GM21528 (cell line): ENCODE measurements at regions not wholly inside any gene's neighbourhood (a gene's known extent, or its start where the extent isn't known, plus 50 kb on each side); places are given as distances from the start of the nearest gene placed in this dataset.
"Not testable (repeated sequence)": the region's sequence is repeated elsewhere in the genome, so short reads cannot be mapped to it uniquely, and the experiment has no call there.

Experiments
- ATAC-seq: cut with Tn5 transposase; IDR thresholded peaks from one replicate; pipeline ENCODE4 v1.9.1; 2021; ENCODE audit warnings: mild to moderate bottlenecking, moderate library complexity; ENCODE audit not compliant: unreplicated experiment, low FRiP score

DNA sequence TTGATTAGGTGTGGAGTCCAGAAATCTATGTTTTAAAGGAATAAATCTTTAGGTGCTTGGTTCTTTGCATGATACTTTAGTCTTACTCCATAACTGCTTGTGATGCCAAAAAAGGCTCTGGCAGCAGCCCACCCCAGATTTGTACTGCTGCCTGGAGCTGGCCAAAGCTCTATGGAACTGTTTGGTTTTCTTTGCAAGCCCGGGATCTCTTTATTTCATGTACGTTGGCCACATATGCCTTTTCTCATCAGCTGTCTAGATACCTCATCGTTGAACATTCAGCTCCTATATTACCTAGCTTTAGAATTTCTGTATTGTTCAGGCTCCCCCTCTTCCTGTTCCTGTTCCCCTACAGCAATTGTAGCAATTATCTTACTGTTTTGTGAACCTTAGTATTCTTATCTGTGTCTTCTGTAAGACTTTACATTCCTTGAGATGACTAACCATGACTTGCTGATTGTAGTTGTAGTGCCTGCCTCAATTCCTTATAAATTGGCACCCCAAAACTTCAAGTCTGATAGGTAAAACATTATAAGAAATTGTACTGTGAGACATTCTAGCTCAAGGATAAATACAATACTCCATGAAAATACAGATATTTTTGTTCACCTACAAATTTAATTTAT, 199.4 kb upstream of the GPRIN3 start:
- no peak for ATAC-seq

- ATAC-seq: no peak
Measured at GRCh38 chr4:89502581-89502980, 195.0 kb upstream of the GPRIN3 start.

DNA sequence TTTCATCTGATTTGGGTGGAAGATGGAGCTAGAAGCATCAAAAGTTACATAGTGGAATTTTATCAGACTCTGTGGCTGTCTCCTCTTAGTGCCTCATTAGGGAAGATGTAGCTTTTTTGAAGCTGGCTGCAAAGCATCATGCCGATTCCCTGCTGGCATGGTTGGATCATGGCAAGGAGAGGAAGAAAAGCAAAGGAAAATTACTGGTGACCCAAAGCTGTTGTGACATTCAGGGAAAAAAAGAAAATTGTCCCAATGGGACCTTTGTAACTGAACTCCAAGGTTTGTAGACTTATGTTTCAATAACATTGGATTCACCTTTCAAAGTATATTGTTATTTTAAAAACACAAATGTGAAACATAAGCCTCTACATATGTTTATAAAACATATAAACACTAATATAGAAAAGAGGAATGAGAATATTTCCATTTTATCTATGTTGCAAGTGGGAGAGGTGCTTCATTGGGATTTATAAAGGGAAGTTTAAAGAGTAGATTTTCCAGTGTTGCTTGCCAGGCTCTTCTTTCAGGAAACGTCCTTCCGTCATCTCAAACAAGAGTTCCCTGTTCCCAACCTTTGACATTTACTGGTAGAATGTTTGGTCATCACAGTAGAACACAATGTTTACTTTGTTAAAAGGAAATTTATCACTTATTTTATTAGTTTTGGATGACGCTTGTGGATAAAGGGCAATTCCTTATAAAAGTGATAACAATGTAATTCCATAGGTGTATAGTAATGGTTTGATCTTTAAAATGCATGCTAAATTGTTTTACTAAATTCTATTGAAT, 190.1 kb upstream of the GPRIN3 start:
- ATAC-seq: no peak

GRCh38 chr4:89496851-89497250, 189.3 kb upstream of the GPRIN3 start:
- no peak for ATAC-seq

DNA sequence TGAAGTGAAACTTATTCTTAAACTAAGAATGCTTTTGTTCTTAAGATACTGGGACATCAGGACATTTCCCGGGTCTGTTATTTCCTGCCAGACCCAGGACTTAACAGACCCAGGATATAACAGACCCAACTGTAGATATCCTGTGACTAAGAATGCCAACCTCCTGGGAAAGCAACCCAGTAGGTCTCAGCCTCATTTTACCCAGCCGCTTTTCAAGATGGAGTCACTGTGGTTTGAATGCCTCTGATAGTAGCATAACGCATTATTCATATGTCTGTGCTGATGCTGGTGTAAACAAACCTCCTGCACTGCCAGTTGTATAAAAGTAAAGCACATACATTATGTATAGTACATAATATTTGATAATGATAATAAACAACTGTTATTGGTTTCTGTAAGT, 185.8 kb upstream of the GPRIN3 start:
- ATAC-seq: no peak

DNA sequence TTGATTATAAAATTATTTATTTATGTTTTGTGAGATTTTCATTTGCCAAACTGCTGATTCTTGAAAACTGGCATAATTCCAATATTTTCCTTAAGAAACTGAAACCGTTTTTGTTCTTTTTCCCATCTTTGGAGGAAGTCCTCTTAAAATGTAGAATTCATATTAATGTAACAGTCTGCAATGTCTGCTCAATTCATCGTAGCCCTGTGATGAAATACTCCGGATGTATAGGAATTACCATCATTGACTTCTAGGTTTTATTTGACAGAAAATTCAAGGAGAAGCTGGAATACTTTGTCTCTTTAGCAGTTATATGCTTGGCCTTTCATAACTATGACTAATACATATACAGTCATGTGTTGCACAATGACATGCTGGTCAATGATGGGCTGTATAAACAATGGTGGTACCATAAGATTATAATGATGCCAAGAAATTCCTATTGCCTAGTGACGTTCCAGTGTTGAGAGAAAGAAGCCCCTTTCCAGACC, 185.0 kb upstream of the GPRIN3 start:
- no peak for ATAC-seq

DNA sequence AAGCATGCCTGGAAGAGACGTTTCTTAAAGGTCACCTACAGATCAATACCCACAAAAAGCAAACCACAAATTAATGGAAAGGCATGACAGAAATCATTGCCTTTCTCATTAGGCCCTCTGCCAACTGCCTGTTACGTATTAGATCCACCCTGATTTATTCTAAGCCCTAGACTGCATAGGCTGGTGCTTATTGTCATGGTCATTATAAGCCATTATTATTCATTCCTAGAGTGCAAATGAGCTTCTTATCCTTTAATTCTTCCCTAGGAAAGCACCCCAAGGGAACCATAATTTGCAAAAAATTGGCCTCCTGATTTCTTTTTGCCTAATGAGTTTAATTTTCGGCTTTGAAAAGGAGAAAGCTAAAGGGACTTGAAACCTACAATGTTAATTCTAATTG, 184.2 kb upstream of the GPRIN3 start:
- ATAC-seq: no peak

DNA sequence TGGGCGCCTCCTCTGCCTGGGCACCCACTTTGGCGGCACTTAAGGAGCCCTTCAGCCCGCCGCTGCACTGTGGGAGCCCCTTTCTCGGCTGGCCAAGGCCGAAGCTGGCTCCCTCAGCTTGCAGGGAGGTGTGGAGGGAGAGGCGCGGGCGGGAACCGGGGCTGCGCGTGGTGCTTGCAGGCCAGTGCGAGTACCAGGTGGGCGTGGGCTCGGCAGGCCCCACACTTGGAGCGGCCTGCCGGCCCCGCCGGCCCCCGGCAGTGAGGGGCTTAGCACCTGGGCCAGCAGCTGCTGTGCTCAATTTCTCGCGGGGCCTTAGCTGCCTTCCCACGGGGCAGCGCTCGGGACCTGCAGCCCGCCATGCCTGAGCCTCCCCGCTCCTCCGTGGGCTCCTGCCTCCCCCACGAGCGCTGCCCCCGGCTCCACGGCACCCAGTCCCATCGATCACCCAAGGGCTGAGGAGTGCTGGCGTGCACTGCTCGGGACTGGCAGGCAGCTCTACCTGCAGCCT, 182.4 kb upstream of the GPRIN3 start:
- not testable (repeated sequence) for ATAC-seq

- no peak for ATAC-seq
Measured at GRCh38 chr4:89489338-89489771, 181.8 kb upstream of the GPRIN3 start.

DNA sequence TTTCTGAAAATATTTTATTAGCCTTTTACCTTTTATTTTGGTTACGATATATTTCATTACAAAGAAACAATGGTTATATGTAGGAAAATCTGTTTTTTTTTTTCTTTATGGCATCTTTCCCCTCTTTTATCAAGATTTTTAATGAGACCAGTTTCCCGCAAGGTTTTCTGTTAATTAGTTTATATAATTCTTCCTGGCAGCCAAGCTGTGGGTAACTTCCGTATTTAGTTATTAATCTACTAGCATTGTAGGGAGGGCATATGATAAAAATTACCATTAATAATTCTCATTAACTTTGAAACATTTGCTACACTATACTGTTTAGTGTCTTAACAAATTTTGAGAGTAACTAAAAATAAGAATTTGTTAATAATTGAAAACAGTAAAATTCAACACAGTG, 181.1 kb upstream of the GPRIN3 start:
- ATAC-seq: no peak

DNA sequence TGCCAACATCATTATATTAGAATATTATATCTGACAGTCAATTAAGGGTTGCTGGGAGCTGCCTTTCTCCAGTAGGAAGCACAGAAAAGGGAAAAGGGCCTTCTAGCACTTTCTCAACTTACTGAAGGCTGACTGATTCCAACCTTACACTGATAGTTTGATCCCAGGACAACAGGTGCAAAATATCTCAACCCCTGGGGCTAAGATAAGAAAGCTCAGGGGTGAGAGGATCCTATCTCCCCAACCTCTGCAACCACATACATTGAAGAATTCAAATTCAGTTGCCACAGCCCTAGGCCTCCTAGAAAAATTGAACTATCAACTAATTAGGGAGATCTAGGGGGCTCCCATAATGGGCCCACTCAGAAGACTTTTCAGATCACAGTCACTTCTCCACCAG, 179.1 kb upstream of the GPRIN3 start:
- ATAC-seq: no peak

DNA sequence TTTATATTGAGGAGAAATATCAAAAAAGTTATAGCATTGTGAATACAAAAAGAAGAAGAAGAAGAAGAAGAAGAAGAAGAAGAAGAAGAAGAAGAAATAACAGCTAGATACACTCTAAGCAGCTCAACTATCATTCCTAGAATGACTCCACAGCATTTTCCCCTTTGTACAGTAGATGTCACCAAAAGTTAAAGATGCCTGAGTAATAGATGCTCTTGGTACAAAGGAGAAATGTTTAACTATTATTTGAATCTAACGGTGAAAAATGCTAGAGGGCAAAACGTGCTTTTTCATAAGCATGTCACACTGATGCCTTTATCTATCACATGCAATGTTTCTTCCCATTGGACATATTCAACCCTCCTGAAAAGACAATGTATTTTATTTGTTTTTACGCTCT, 178.4 kb upstream of the GPRIN3 start:
- ATAC-seq: no peak

DNA sequence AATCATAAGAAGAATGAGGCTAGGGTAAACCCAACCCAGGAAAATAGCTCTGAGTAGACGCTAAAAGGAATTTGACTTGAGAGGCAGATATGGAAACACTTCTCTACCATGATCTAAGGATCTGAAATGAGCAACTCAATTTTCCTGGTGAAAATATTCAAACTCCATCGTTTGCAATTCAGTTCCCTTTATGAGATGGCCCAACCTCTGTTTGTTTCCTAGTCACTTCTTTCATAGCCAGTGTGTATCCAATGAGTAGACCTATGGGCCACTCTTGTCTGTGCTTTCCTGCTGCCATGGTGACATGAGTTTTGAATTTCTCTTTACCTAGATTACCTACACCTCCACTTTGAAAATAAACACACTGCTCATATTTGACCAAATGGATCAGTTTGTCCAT, 176.2 kb upstream of the GPRIN3 start:
- ATAC-seq: no peak

DNA sequence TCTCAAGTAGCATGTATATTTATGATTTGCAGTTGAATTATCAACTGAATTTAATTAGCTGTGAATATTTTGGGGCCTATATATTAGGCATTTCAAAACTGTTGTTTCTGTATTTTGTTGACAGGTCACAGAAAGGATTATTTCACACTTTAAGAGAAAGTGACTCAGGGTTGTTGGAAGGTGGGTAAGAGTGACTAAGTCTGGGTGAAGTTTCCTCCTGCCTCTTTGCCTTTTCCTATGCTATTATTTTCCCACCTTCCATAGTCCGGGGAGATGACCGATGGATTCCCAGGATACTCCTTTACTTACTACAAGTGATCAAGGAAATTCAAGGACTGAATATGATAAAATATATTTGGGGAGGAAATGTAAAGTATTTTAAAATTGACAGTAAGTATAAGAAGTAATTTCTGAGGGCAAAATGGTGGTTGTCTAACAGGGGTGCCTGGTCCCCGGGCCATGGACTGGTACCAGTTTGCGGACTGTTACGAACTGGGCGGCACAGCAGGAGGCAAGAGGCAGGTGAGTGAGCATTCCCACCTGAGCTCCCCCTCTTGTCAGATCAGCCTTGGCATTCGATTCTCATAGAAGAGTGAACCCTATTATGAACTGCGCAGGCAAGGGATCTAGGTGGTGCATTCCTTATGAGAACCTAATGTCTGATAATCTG, 175.5 kb upstream of the GPRIN3 start:
- ATAC-seq: no peak

DNA sequence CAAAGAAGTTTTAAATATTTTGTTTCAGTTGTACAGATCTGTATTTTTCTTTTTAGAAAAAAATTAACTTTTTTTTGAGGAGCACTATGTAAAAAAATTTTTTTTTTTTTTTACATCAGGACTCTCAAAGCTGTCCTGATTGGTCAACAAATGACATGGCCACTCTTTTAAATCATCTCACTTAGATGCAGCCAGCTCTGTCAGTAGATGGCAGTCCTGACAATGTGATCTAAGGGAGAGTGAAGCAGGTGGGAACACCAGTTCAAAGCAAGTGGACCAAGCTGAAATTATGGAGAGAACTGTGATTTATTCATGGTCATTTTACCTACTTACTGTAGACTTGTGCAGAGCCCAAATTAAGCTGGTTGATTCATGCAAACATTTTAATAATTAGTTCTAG, 174.7 kb upstream of the GPRIN3 start:
- peak; percentile 84 for ATAC-seq

- peak; percentile 90 for ATAC-seq
Measured at GRCh38 chr4:89469930-89470375, 162.4 kb upstream of the GPRIN3 start.

DNA sequence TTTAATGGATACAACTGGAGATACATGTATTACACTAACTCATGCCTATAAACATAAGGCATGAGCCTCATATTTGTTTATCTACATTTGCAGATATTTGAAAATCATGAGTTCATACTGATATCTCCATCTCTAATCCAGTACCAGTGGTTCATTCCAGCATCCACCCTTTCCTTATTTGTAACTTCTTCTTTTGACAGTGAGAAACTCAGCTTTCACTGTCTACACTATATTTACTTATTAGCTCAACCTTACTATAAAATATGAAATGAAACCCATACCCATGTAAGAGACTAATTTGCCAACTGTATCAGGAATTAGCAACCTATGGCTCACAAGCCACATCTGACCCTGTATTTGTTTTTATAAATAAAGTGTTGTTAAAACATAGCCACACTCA, 161.9 kb upstream of the GPRIN3 start:
- ATAC-seq: peak; percentile 7

DNA sequence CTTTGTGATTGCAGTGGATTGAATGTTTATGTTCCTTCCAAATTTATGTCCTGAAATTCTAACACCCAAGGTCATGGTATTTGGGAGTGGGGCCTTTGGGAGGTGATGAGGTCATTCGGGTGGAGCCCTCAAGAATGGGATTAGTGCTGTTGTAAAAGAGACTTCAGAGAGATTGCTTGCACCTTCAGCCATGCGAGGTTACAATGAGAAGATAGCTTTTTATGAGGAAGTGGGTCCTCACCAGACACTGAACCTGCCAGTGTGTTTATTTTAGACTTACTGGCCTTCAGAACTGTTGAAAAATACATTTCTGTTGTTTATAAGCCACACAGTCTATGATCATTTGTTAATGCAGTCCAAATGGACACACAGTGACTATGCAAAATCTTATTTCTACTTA, 161.0 kb upstream of the GPRIN3 start:
- no peak for ATAC-seq

- no peak for ATAC-seq
Measured at GRCh38 chr4:89463341-89463740, 155.7 kb upstream of the GPRIN3 start.

GRCh38 chr4:89447543-89447942, 139.9 kb upstream of the GPRIN3 start:
- no peak for ATAC-seq

DNA sequence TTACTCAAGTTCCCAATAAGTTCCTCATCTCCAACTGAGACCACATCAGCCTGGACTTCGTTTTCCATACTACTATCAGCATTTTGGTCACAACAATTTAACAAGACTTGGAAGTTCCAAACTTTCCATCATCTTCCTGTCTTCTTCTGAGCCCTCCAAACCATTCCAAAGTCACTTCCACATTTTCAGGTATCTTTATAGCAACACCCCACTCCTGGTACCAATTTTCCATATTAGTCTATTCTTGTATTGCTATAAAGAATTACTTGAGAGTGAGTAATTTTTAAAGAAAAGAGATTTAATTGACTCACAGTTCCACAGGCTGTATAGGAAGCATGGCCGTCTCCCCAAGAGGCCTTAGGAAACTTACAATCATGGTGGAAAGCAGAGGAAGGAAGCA, 138.6 kb upstream of the GPRIN3 start:
- no peak for ATAC-seq
